Lower leg skin (tissue), 4 donors: ENCODE measurements at regions not wholly inside any gene's neighbourhood (a gene's known extent, or its start where the extent isn't known, plus 50 kb on each side); places are given as distances from the start of the nearest gene placed in this dataset.

Experiments used
- DNase-seq, 2 donors: peaks; one replicate each; pipeline ENCODE4 v3.0.0-alpha.2; 2019; ENCODE audit warnings: low spot score in 2 of 2
- H3K4me3 ChIP-seq: fragments of 200-600 bp; sonication (generic); 2 replicates; pipeline ENCODE4 v1.5.1; 2017; ENCODE audit warnings: mild to moderate bottlenecking, low read depth; ENCODE audit not compliant: poor library complexity, severe bottlenecking
- POLR2A ChIP-seq, 2 donors: fragments of 450-650 bp; IDR thresholded peaks; one replicate each; pipeline ENCODE4 v1.6.1; 2016 to 2017; ENCODE audit warnings: antibody characterized with exemption in 2 of 2, mild to moderate bottlenecking in 1 of 2, moderate library complexity in 1 of 2
- WGBS, 2 donors: methylation state at CpG; one replicate each; pipeline ENCODE4 v1.1.5; 2018; 5-methylcytosine and 5-hydroxymethylcytosine counted together
- intact Hi-C: fragments of 100-400 bp; cut with DNase I; formaldehyde crosslinking; loops from one replicate; pipeline ENCODE4 v1.15.0; 2023; ENCODE audit warnings: low total_unique reads
- TF ChIP-seq, protein P1 (sequence below), 3 donors: fragments of 450-650 bp; IDR thresholded peaks; one replicate each; pipeline ENCODE4 v1.5.1; 2016; ENCODE audit warnings: antibody characterized with exemption in 3 of 3, mild to moderate bottlenecking in 3 of 3, moderate library complexity in 2 of 3

GRCh38 chr1:96544051-96544830 lies 177.3 kb upstream of the PTBP2 start:
- intact Hi-C loops: no loop called here
- H3K4me3 ChIP-seq: no peak overlapping the region
- 91 to 92% methylated on average over 6 of the region's 6 CpGs for WGBS, 2 donors
- TF ChIP-seq, protein P1, sequence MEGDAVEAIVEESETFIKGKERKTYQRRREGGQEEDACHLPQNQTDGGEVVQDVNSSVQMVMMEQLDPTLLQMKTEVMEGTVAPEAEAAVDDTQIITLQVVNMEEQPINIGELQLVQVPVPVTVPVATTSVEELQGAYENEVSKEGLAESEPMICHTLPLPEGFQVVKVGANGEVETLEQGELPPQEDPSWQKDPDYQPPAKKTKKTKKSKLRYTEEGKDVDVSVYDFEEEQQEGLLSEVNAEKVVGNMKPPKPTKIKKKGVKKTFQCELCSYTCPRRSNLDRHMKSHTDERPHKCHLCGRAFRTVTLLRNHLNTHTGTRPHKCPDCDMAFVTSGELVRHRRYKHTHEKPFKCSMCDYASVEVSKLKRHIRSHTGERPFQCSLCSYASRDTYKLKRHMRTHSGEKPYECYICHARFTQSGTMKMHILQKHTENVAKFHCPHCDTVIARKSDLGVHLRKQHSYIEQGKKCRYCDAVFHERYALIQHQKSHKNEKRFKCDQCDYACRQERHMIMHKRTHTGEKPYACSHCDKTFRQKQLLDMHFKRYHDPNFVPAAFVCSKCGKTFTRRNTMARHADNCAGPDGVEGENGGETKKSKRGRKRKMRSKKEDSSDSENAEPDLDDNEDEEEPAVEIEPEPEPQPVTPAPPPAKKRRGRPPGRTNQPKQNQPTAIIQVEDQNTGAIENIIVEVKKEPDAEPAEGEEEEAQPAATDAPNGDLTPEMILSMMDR (IDR thresholded peaks at IDR 0.05): no peak
- no peak for TF ChIP-seq POLR2A (IDR thresholded peaks at IDR 0.05)
- DNase-seq: no peak

GRCh38 chr1:96544831-96545221 lies 176.8 kb upstream of the PTBP2 start:
- H3K4me3 ChIP-seq: no peak overlapping the region
- DNase-seq: no peak
- WGBS, 2 donors: 97 to 100% methylated on average over 1 of the region's 1 CpG
- intact Hi-C loops: no loop called here
- TF ChIP-seq POLR2A (IDR thresholded peaks at IDR 0.05): no peak
- TF ChIP-seq, protein P1 (IDR thresholded peaks at IDR 0.05): no peak

DNA sequence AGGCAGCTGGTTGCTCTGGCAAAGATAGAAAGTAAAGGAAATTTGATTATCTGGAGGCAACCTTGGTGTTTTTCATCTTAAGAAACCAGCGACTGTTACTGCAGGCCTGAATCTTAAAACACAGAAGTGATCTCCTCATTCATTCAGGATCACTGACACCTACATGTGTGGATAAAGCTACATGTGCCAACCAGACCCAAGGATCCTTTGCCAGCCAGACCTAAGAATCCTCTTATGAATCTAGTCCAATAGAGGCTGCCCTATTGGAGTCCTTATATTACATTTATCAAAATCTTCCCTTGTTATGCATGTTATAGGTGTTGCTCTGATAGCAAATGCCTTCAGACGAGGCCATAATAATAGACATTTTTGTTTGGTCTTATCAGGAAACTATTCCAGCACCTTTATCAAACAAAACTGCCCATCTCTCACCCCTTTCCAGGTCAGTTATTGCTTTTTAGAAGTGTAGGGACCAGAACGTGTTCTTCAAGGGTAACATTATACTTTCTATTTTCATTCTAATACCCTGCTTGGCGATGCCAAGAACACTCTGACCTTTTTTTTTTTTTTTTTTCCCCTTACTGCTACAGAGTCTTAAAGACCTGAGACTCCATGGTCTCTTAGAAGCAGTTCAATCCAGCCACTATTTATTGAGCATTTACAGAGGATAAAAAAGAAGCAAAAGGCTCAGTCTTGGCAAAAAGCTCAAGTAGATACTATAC lies 175.5 kb upstream of the PTBP2 start:
- no peak for TF ChIP-seq POLR2A (IDR thresholded peaks at IDR 0.05)
- TF ChIP-seq, protein P1 (IDR thresholded peaks at IDR 0.05): no peak
- 85 to 88% methylated on average over 4 of the region's 4 CpGs for WGBS, 2 donors
- DNase-seq: no peak
- intact Hi-C loops: no loop called here
- no peak overlapping the region for H3K4me3 ChIP-seq

DNA sequence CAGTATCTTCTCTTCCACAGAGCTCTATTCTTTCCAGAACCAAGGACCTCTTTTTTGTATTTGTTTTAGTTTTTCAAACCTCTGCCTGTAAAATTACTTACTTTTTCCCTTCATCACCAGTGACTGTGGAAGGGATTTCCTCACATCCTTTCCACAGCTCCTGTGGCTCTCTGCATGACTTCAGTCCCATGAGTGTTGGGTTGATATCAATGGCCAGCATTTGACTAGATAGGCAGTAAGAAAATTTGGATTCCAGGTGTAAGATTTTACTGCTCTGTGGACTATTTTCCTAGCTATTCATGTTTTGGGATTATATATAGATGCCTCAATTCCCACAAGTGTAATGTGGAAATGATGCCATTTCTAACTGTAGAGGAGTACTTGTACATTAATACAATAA lies 171.5 kb upstream of the PTBP2 start:
- intact Hi-C loops: no loop called here
- no peak overlapping the region for H3K4me3 ChIP-seq
- TF ChIP-seq POLR2A (IDR thresholded peaks at IDR 0.05): no peak
- TF ChIP-seq, protein P1 (IDR thresholded peaks at IDR 0.05): no peak
- DNase-seq: no peak

- no peak for DNase-seq
- TF ChIP-seq POLR2A (IDR thresholded peaks at IDR 0.05): no peak
- TF ChIP-seq, protein P1 (IDR thresholded peaks at IDR 0.05): no peak
- intact Hi-C loops: no loop called here
- H3K4me3 ChIP-seq: no peak overlapping the region
Observed at GRCh38 chr1:96552451-96552850, 169.1 kb upstream of the PTBP2 start.
